Inferior parietal cortex (tissue), 1 donor: ENCODE measurements at regions not wholly inside any gene's neighbourhood (a gene's known extent, or its start where the extent isn't known, plus 50 kb on each side); places are given as distances from the start of the nearest gene placed in this dataset.

Source experiments
- DNase-seq: peaks from one replicate; pipeline ENCODE4 v3.0.0-alpha.2; 2016; ENCODE audit errors: extremely low spot score

DNA sequence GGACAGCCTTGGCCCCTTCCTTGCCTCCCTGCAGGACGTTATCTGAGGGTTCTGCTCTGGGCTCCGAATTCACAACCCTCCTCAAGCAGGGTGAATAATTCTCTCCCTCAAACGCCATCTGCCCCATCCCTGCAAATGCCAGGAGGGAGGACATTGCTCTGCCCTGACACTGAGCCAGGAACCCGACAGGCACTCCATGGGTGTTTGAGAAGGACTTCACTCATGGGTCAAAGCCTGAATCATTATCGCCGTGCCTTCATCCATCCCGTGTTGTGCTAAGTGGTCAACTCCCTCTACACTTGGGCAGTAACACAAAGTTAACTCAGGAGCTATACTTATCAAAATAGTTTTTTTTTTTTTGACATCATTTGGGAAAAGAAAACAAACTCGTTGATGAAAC, 261.8 kb upstream of the IGF1R start:
- no peak for DNase-seq

DNA sequence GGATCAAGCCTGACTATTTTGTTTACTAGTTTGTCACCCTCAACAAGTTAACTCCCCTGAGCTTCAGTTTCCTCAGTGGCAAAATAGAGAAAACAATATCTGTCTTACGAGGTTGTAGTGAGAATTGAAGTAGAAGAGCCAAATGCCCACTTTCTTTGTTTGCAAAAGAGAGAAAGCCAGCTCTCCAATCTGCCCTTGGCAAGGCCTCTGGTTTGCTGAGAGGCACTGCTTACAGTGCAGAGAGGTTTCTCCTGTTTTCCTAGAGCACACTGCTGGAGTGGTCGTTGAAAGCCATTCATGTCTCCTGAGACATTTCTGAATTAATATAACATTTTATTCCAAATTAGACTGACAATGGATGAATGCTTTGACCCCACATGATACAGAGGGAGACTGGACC, 260.5 kb upstream of the IGF1R start:
- DNase-seq, result no peak

GRCh38 chr15:98390946-98391530, 257.3 kb upstream of the IGF1R start:
- DNase-seq, result no peak

- DNase-seq, result no peak
Measured at GRCh38 chr15:98391568-98391967, 256.8 kb upstream of the IGF1R start.

DNA sequence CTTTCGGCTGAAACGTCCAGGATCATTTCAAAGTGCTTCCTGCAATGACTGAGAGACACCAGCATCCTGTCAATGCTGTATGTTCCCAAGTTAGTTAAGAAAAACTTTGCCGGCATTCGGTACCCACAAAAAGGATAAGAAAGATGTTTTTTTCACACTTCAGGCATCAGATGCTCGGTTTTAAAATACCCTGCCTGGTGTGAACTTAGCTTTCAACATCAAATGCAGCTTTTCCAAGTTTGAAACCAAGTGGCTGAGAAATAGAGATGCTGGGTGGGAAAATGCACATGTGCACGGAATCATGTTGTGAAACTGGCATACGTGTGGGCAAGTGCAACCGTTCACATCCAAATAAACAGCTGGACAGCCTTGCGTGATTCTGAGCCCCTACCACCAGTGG, 254.9 kb upstream of the IGF1R start:
- peak; percentile 18 for DNase-seq

DNA sequence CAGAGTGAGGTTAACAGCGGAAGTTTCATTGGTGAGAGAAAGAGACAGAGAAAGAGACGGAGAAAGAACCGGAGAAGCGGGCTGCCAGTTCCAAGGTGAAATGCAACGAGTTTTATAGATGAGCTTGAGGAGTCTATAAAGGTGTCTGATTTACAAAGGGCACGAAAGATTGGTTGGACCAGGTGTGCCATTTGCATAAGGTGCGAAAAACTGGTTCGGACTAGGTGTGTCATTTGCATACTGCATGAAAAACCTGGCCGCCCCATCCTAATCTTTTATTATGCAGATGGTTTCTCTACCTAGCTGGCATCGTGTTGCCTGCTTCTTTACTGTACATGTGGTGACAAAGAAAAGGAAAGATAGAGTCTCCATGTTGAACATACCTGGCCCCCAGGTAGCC, 253.8 kb upstream of the IGF1R start:
- no peak for DNase-seq

- no peak for DNase-seq
Measured at GRCh38 chr15:98395974-98396610, 252.2 kb upstream of the IGF1R start.

- no peak for DNase-seq
Measured at GRCh38 chr15:98397419-98397818, 250.9 kb upstream of the IGF1R start.

DNA sequence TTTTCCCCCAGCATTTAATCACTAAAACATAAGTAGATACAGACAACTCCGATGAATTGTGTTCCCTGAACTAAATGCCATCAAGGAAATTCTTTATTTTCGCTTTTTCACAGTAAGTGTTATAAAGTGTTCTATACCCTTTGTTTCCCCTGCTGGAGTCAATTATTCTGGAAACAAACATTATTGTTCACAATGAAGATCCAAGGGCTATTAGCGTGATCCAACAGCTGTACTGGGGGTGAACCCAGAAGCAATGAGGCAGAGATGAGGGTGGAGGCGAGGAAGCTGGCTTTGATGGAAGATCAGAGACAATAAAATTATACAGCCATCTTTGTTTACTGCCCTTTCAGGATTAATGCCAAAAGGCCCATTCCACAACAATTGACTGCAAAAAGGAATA, 250.3 kb upstream of the IGF1R start:
- DNase-seq, result no peak

DNA sequence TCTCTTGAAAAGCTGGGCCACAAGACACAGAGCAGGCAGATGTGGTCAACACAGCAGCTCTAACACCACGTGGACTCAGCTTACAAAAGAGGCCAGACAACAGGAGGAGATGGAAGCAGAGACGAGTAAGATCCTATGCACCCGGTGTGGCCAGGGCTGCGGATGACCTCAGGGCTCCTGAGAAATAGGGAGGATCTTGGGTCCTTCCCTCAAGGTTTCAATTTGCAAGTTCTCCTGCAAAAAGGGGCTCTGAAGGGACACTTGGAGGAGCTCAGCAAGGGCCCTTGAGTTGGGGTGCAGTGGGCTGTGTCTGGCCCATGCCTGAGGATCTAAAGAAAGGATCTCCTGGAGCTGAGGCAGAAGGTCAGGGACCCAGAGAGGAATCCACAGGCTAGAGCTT, 249.5 kb upstream of the IGF1R start:
- no peak for DNase-seq

DNA sequence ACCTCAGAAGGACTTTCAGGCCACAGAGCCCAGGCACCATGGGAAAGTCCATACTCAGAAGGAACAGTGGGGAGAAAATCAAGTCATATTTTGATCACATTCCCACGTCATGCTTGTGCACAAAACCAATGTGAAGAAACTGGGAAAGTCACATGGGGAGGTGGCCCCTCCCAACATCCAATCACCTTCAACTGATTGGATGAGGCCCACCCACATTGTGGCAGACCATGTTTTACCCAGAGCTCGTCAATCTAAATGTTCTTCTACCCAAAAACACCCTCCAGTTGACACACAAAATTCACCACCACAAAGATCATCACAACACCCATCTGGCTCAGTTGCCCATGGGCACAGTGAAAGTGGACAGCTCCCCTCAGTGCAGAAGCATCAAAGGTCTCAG, 248.2 kb upstream of the IGF1R start:
- DNase-seq, result no peak

- no peak for DNase-seq
Measured at GRCh38 chr15:98401029-98401428, 247.3 kb upstream of the IGF1R start.

DNA sequence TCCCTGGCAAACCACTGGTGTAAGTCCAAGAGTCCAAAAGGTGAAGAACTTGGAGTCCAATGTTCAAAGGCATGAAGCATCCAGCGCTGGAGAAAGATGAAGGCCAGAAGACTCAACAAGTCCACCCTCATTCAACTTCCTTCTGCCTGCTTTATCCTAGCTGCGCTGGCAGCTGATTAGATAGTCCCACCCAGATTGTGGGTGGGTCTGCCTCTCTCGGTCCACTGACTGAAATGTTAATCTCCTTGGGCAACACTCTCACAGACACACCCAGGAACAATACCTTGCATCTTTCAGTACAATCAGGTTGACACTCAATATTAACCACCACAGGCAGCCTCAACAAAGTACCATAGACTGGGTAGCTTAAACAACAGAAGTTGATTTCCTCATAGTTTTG, 245.9 kb upstream of the IGF1R start:
- DNase-seq, result no peak

DNA sequence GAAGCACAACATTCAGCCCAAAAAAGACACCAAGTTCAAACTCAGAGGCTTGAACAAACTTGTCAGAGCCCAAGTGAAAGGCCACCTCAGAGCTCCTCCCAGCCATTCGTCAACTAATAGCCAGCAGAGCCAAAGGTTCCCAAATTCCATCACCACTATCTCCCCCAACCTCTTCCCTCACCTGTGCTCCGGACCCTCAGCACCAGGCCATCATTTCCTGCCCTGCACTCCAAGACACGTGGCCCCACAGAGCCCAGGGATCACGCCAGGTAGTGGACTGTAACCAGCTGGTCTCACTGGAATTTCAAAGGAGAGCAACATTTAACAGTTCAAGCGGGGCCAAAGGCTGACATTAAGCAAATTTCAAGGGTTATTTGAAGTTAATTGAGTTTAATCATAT, 245.2 kb upstream of the IGF1R start:
- DNase-seq, result no peak

DNA sequence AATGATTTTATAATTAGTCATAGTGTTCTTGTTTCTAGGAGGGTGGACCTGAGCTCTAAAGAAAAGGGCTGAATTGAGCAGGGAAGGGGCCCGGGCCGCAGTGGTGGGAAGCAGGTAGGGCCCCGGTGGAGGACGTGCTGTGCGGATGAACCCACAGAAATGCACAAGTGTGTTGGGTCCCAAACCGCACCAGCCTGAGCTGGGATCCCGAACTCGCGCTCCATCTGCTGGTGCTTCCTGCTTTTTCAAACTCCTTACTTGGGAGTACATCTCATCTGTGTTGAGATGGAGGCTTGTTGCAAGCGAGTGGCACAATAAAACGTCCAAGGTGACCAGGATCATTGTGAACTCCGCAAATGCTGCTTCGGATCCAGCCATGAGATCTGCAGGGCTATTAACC, 244.8 kb upstream of the IGF1R start:
- DNase-seq, result no peak

DNA sequence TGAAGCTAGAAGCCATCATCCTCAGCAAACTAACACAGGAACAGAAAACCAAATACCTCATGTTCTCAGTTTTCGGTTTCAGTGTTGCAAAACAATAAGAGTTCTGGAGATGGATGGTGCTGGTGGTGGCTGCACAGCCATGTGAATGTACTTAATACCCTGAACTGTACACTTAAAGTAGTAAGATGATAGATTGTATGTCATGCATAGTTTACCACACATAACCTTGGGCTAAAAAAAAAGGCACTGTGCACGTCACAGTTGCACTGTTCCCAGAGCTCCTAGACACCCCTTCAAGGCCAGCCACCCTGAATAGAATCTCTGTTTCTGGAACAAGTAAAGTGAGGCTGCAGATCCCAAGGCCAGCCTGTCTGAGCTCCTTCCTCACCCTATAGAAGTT, 243.3 kb upstream of the IGF1R start:
- DNase-seq, result no peak

DNA sequence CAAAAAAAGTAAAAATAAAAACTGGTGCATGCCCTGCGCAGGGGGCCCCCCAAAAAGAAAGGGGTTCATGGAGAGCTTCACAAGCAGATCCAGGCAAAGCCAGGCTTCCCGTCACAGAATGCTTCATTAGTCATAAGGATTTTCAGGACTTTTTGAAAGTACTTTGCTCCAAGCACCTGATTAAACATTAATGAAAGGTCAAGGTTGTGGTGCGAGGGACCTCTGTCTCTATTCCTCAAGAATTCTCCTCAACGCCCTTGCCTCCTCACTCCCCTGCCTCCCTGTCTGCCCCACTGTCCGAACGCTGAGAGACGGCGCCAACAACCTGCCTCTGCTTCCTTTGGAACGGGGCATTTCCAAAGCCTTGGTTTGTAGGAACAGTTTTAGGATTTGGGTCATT, 240.1 kb upstream of the IGF1R start:
- no peak for DNase-seq

DNA sequence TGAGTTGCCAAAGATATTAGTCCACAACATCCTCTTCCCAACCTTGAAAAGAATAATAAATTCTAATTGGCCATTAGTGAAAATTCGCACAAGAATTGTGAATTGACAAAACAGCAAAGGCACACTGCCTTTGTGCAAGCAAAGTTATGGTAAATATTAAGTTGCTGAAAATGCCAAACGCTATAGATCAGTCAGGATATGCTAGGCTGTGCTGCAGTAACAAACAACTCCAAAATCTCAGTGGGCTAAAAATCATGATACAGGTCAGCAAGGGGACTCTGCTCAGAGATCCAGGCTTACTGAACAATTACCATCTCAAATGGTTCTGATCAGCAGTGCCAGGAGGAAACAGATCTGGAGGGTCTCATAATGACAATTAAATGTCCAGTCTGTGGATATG, 238.0 kb upstream of the IGF1R start:
- DNase-seq, result no peak

- no peak for DNase-seq
Measured at GRCh38 chr15:98412852-98413251, 235.5 kb upstream of the IGF1R start.

- DNase-seq, result no peak
Measured at GRCh38 chr15:98413933-98414546, 234.3 kb upstream of the IGF1R start.

DNA sequence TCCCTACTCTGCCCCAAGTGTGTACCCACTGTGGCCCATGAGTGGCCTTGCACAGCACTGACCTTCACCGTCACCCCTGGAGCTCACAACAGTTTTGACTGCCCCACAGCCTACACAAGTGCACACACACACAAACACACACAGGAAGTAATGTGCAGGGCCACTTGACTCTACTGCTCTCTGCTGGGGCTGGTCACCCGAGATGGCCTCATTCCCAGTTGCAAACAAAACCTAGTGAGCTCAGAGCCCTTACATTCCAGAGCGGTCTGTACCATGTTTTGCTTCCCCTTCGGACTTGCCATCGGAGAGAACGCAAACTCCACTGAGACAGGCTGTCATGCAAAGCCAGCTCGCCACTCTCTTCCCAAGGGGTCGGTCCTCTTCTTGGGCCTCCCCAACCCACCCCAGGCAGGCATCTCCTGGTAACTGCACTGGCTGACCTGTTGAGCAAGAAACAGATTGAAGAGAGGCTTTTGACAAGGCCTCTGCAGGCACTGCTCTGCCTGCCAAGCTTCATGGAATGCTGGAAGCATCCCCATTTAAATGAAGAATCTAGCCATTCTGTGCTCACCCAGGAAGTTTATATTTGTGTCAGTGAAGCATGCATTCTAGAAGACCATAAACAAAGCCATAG, 232.0 kb upstream of the IGF1R start:
- no peak for DNase-seq

DNA sequence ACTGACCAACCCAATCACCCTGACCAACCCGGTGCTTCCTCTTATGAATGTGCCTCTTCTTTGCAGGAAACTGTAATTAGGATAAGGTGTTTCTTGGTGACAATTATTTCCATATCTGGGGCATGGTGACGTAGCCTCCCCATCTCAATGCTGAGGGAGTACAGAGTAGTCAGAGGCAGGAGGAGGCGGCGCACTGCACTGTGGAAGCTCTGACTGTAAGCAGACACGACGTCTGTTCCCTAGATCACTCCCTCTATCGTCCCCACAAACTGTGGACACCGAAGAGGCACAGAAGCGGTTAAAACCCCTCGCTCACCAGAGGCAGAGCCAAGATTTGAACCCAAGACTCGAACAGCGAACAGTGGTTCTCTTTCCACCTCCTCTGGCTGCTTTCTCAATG, 231.0 kb upstream of the IGF1R start:
- no peak for DNase-seq

- no peak for DNase-seq
Measured at GRCh38 chr15:98418122-98418521, 230.2 kb upstream of the IGF1R start.
